Fibroblast of the aortic adventitia (primary cell): ENCODE measurements at regions not wholly inside any gene's neighbourhood (a gene's known extent, or its start where the extent isn't known, plus 50 kb on each side); places are given as distances from the start of the nearest gene placed in this dataset.
A peak's percentile ranks its signal among the peaks of the same experiment; 100 is the strongest.

Source experiments
- DNase-seq: peaks from one replicate; pipeline ENCODE4 v3.0.0-alpha.2; 2010; ENCODE audit warnings: low read depth
- H3K4me3 ChIP-seq: 2 replicates; pipeline ENCODE4 v1.5.1; 2011; ENCODE audit warnings: low read depth, mild to moderate bottlenecking, control low read depth, low read length, moderate library complexity
- CTCF ChIP-seq: IDR thresholded peaks from 2 replicates; pipeline ENCODE4 v1.5.1; 2011; ENCODE audit warnings: mild to moderate bottlenecking, low read length, control low read depth, inconsistent platforms; ENCODE audit not compliant: insufficient read depth

- no peak for TF ChIP-seq CTCF
- H3K4me3 ChIP-seq: no peak overlapping the region
- no peak for DNase-seq
Observed at GRCh38 chr6:34615574-34616226, 59.6 kb upstream of the SPDEF start.

- TF ChIP-seq CTCF: no peak
- DNase-seq: peak; percentile 89
- H3K4me3 ChIP-seq: no peak overlapping the region
Observed at GRCh38 chr6:34610819-34611477, 54.8 kb upstream of the SPDEF start.

- no peak for TF ChIP-seq CTCF
- DNase-seq: no peak
Observed at GRCh38 chr6:34608321-34609091, 52.4 kb upstream of the SPDEF start.

GRCh38 chr6:34606477-34607265, 50.5 kb upstream of the SPDEF start:
- TF ChIP-seq CTCF: no peak
- no peak for DNase-seq

More at GRCh38 chr6:34608321-34609091, 52.4 kb upstream of the SPDEF start:
- no peak overlapping the region for H3K4me3 ChIP-seq

More at GRCh38 chr6:34606477-34607265, 50.5 kb upstream of the SPDEF start:
- H3K4me3 ChIP-seq: no peak overlapping the region
